ENCODE measurements at regions not wholly inside any gene's neighbourhood (a gene's known extent, or its start where the extent isn't known, plus 50 kb on each side); places are given as distances from the start of the nearest gene placed in this dataset.
"Not testable (repeated sequence)": the region's sequence is repeated elsewhere in the genome, so short reads cannot be mapped to it uniquely, and the experiment has no call there.

DNA sequence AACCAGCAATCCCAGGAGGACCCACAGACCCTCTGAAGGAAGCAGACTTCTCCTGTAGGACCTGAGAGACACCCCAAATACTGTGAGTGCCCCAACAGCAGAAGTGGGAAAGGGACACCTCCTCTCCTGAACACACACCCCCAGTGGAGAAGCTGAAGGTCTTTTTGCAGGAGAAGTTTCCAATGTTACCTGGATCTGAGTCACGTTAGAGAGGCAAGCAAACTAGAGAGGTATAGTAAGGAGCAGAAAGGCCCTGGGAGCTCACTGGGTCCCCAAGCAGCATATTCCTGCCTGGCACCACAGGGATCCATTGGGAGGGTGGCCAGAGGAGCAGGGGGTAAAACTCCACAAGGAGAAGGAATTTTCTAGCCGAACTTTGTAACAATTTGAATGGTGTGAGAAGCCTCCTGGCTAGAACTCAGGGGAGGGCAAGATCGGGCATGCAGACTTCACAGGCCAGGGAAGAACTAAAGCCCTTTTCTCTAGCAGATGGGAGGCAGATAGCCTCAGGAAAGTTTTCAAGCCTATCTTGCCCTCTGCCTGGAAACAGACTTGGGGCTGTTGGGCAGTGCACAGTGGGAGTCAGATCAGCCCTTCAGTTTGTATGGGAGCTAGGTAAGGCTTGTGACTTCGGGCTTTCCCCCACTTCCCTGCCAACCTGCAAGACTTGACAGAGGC is 68.2 kb upstream of the SSTR4 start:
- DNase-seq = no peak

DNA sequence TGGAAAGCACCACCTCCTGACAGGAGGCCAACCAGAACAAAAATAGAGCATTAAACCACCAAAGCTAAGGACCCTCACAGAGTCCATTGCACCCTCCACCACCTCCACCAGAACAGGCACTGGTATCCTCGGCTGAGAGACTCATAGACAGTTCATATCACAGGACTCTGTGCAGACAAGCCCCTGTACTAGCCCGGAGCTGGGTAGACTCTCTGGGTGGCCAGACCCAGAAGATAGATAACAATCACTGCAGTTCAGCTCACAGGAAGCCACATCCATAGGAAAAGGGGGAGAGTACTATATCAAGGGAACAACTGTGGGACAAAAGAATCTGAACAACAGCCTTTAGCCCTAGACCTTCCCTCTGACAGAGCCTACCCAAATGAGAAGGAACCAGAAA is 67.4 kb upstream of the SSTR4 start:
- not testable (repeated sequence) for DNase-seq

DNA sequence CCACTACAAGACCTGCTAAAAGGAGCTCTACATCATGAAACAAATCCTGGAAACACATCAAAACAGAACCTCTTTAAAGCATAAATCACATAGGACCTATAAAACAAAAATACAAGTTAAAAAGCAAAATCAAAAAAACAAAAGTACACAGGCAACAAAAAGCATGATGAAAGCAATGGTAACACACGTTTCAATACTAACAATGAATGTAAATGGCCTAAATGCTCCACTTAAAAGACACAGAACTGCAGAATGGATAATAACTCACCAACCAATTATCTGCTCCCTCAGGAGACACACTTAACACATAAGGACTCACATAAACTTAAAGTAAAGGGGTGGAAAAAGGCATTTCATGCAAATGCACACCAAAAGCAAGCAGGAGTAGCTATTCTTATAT is 66.1 kb upstream of the SSTR4 start:
- not testable (repeated sequence) for DNase-seq

DNA sequence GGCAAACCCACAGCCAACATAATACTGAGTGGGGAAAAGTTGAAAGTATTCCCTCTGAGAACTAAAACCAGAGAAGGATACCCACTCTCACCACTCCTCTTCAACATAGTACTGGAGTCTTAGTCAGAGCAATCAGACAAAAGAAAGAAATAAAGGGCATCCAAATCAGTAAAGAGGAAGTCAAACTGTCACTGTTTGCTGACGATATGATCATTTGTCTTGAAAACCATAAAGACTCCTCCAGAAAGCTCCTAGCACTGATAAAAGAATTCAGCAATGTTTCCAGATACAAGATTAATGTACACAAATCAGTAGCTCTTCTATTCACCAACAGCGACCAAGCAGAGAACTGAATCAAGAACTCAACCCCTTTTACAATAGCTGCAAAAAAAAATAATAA is 64.0 kb upstream of the SSTR4 start:
- DNase-seq = not testable (repeated sequence)

DNA sequence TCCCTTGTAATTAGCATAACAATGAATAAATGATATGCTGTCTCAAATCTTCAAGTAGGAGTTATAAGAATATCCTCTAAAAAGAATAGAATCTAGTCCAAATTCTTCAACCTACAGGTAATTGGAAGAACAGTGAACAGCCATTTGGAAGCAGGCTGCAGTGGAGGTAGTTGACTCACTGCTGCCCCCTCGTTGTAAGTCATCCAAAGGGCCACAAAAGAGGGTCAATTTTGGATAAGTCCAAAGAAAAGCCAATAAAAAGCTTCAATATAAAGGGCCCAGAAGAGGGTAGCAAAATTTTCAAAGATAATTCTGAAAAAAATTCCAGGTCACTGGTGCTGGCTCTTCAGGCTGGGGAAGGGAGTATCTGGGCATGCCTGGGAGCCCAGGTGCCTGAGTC is 60.8 kb upstream of the SSTR4 start:
- DNase-seq = no peak

DNA sequence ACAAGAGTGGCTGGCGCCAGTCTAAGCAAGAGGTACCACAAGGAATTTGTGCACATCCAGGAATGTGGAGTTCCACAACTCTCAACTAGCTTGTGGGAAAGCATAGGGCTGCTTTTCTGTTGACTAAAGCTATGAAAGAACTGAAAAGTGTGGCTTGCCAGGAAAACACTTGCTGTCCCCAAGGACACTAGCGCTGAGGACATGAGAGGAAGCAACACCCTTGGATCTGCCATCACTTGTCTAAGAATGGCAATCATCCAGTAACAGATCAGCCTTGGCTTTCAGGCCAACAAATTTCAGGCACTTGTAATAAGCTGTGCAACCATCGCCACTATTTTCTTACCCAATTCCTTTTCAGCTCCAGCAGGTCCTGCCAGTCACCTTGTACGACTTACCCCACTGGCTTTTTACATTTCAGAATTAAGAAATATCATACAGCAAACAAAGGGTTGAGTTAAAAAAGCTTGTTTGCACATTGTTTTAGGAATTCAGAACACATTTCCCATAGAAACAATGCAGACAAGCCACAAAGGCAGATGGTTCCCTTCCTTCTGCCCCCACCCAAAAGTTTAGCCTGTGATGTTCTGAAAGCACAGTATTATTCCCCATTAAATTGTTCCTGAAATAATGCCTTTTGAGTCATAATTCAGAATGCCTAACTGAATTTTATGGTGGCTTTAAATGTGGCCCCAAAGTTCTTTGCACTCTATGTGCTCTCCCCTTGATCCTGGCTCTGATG is 57.9 kb upstream of the SSTR4 start:
- DNase-seq = no peak

DNA sequence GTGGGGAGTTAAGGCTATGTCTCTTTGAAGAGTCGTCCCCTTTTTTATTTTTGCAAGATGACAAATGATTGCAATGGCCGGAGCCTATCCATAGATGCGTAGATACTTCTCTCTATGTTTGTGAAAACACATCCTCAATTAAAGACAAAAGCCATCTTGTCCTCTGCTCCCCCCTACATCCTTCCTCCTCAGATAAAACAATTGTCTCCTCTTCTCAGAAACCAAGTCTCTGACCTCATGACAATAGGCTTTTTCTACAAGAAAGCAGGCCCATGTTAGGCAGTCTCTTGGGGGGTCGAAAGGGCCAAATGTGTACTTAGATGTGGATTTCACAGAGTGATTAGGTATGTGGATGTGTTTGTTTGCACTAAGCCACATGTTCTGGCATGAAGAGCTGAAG is 51.1 kb upstream of the SSTR4 start:
- DNase-seq = no peak

DNA sequence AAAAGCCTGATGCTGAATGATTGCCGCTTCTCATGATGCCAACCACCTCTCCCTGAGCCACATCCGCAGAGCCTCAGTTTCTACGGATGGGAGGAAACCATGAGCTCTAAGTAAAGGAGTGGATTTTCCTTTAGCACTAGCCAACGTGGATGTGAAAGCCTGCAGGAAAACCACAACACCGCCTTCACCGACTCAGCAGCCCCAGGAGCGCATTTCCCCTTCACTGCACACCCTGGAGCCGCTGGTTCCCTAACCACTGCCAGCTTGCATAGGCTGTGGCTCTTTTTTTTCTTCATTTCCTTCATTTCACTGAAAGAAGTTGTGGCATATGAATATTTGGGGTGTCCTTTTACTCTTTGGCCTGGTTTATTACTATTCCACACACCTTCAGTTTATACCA is 50.5 kb upstream of the SSTR4 start:
- DNase-seq = no peak

DNA sequence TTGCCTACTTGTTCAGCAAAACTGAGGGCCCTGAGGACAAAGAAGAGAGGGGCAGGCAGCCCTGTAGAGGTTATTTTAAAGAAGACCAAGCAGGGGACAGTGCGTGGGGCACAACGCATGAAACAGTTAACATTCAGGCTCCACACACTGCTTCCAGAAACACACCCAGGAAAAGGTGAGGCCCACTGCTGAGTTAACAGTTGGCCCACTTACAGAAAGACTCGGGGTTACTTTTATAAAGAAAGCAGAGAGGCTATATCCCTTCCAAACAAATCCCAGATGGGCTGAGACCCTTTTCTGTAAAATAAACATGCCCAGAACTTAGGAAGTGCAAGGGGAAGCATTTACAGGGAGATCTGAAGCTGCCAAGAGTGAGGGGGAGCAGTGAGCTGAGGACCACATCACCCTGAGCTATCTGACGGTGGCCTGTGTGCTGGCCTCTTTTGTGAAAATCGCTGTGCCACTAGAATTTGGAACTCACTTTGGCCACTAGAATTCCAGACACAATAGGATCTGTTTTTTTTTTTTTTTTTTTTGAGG is 49.8 kb upstream of the SSTR4 start:
- DNase-seq = no peak
